Transverse colon (tissue), 4 donors: ENCODE measurements at regions not wholly inside any gene's neighbourhood (a gene's known extent, or its start where the extent isn't known, plus 50 kb on each side); places are given as distances from the start of the nearest gene placed in this dataset.

ENCODE experiments used
- CTCF ChIP-seq, 5 experiments: fragments of 200-600 bp in 3 of 5; fragments of 450-650 bp in 2 of 5; sonication (generic) in 3 of 5; IDR thresholded peaks; 1 replicate in 2 of 5; 2 replicates in 3 of 5; pipeline ENCODE4 v1.5.1; 2016 to 2017; ENCODE audit warnings: antibody characterized with exemption in 5 of 5, inconsistent platforms in 3 of 5, mild to moderate bottlenecking in 2 of 5, moderate library complexity in 1 of 5
- EP300 ChIP-seq: sonication (generic); formaldehyde crosslinking; IDR thresholded peaks from one replicate; pipeline ENCODE4 v1.6.1; 2017; ENCODE audit warnings: antibody characterized with exemption, low read depth
- POLR2AphosphoS5 ChIP-seq, 3 donors: sonication (generic); formaldehyde crosslinking; IDR thresholded peaks; one replicate each; pipeline ENCODE4 v1.6.1; 2016; ENCODE audit warnings: antibody characterized with exemption in 3 of 3

DNA sequence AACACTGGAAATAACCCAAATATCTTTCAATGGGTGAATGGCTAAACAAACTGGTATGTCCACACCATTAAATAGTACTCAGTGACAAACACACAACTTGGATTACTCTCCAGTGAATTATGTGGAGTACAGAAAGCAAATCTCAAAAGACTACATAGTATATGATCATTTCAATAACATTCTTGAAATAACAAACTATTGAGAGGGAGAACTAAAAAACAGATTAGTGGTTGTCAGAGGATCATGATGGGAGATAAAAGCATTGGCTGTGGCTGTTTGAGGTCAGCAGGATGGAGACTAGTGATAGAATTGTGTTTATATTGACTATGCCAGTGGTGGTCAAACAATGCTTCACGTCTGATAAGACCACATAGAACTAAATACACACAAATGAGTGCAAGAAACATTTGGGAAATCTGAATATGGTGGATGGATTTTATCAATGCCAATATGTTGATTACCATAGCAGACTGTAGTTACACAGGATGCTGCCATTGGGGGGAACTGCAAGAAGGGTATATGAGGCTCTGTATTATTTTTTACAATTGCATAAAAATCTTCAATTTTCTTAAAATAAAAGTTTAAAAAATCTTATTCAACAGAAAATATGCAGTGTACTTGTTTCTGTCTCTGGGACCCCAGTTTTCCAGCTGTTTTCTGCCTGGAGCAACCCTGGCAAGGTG is 242.0 kb downstream of the TBXT start:
- TF ChIP-seq CTCF (IDR thresholded peaks at IDR 0.05) = no peak
- TF ChIP-seq POLR2AphosphoS5 (IDR thresholded peaks at IDR 0.05) = no peak
- TF ChIP-seq EP300 = no peak
